Ascending aorta (tissue), 2 donors: ENCODE measurements at regions not wholly inside any gene's neighbourhood (a gene's known extent, or its start where the extent isn't known, plus 50 kb on each side); places are given as distances from the start of the nearest gene placed in this dataset.

Source experiments
- DNase-seq, 2 donors: peaks; one replicate each; pipeline ENCODE4 v3.0.0-alpha.2; 2019; ENCODE audit warnings: low spot score in 2 of 2
- H3K27ac ChIP-seq, 2 donors: fragments of 200-600 bp; sonication (generic); one replicate each; pipeline ENCODE4 v1.5.1; 2016 to 2017; ENCODE audit warnings: mild to moderate bottlenecking in 1 of 2
- H3K27me3 ChIP-seq: fragments of 200-600 bp; sonication (generic); one replicate; pipeline ENCODE4 v1.5.1; 2017
- H3K36me3 ChIP-seq, 2 donors: fragments of 200-600 bp; sonication (generic); one replicate each; pipeline ENCODE4 v1.5.1; 2016
- H3K4me1 ChIP-seq, 2 donors: fragments of 200-600 bp; sonication (generic); one replicate each; pipeline ENCODE4 v1.5.1; 2016 to 2017; ENCODE audit warnings: mild to moderate bottlenecking in 1 of 2
- H3K4me3 ChIP-seq, 2 donors: fragments of 200-600 bp; sonication (generic); one replicate each; pipeline ENCODE4 v1.5.1; 2016 to 2017; ENCODE audit warnings: mild to moderate bottlenecking in 1 of 2
- H3K9me3 ChIP-seq, 2 donors: fragments of 200-600 bp; sonication (generic); one replicate each; pipeline ENCODE4 v1.5.1; 2016
- intact Hi-C: fragments of 100-400 bp; cut with DNase I; formaldehyde crosslinking; loops from one replicate; pipeline ENCODE4 v1.15.1; 2023
- TF ChIP-seq, protein P1 (sequence below), 3 experiments: fragments of 200-600 bp in 2 of 3; fragments of 450-650 bp in 1 of 3; sonication (generic) in 2 of 3; IDR thresholded peaks; one replicate each; pipeline ENCODE4 v1.5.1; 2016 to 2019; ENCODE audit warnings: antibody characterized with exemption in 3 of 3, mild to moderate bottlenecking in 1 of 3, moderate library complexity in 1 of 3

DNA sequence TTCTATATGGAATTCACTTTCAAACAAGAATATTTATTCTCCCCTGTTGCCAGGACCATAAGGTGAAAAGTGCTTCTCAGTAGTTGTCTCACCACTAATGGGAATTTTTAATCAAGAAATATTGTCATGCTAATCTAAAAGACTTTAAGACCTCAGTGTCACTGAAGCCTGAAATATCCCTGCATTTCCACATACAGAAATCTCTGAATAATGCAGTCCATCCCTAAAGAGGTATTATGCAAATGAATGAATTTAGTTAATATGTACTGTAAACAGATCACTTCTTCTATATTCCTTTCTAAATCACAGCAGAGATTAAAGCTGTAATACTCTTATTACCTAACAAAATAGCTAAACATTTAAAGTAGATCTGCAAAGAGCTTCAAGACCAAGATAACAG lies 531.1 kb upstream of the CDH6 start:
- Histone ChIP-seq H3K27ac (no peak overlapping the region), H3K27me3 (no peaks in the 10 kb centered on the region), H3K9me3 (no peaks in the 10 kb centered on the region), H3K4me3 (no peak overlapping the region), H3K36me3 (no peaks in the 10 kb centered on the region), H3K4me1 (no peaks in the 10 kb centered on the region)
- intact Hi-C loops = no loop called here
- no peak for DNase-seq
- TF ChIP-seq, protein P1, sequence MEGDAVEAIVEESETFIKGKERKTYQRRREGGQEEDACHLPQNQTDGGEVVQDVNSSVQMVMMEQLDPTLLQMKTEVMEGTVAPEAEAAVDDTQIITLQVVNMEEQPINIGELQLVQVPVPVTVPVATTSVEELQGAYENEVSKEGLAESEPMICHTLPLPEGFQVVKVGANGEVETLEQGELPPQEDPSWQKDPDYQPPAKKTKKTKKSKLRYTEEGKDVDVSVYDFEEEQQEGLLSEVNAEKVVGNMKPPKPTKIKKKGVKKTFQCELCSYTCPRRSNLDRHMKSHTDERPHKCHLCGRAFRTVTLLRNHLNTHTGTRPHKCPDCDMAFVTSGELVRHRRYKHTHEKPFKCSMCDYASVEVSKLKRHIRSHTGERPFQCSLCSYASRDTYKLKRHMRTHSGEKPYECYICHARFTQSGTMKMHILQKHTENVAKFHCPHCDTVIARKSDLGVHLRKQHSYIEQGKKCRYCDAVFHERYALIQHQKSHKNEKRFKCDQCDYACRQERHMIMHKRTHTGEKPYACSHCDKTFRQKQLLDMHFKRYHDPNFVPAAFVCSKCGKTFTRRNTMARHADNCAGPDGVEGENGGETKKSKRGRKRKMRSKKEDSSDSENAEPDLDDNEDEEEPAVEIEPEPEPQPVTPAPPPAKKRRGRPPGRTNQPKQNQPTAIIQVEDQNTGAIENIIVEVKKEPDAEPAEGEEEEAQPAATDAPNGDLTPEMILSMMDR (IDR thresholded peaks at IDR 0.05) = no peak

GRCh38 chr5:30661730-30662129 lies 531.8 kb upstream of the CDH6 start:
- H3K36me3 ChIP-seq = no peaks in the 10 kb centered on the region
- H3K4me3 ChIP-seq = no peak overlapping the region
- no peaks in the 10 kb centered on the region for H3K9me3 ChIP-seq
- intact Hi-C loops = no loop called here
- DNase-seq = no peak
- no peaks in the 10 kb centered on the region for H3K4me1 ChIP-seq
- H3K27ac ChIP-seq = no peak overlapping the region
- no peaks in the 10 kb centered on the region for H3K27me3 ChIP-seq
- TF ChIP-seq, protein P1 (IDR thresholded peaks at IDR 0.05) = no peak

DNA sequence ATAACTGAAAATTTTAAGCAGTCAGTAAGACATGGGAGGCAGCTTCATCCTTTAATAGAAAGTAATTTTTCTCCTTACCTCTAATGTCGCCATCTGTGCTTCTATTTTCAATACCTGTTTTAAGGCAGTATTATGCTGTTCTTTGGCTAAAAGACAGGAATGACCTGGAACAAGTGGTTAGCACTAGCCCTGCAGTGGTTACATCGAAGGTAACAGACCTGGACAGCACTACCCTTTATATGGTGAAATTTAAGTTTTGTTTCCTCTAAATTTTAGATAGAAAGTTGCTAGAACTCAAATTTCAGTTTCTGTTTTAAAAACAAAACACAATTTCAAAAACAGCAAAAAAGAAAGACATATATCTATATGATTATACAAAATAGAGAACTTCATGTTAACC lies 534.1 kb upstream of the CDH6 start:
- TF ChIP-seq, protein P1 (IDR thresholded peaks at IDR 0.05) = no peak
- Histone ChIP-seq H3K9me3 (no peaks in the 10 kb centered on the region), H3K27ac (no peak overlapping the region), H3K27me3 (no peaks in the 10 kb centered on the region), H3K4me1 (no peaks in the 10 kb centered on the region), H3K36me3 (no peaks in the 10 kb centered on the region), H3K4me3 (no peak overlapping the region)
- no peak for DNase-seq
- intact Hi-C loops = no loop called here

DNA sequence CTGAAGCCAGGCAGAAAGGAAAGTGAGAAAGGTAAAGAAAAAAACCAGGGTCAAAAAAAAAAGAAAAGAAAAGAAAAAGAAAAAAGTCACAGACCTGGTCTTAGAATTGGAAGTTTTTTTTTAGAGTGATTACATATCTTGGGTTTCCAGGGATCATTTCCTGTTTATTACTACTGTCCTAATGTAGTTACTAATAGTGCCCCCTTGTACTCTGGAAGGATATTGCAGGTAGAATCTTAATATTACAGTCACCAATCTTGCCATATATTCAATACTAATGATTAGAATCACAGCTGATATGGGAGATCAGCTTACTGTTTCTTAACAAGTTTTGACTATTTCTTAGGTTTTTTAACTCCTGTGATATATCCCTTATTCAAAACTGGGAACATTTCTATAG lies 543.2 kb upstream of the CDH6 start:
- intact Hi-C loops = no loop called here

GRCh38 chr5:30638899-30639298 lies 554.6 kb upstream of the CDH6 start:
- intact Hi-C loops = no loop called here
- TF ChIP-seq, protein P1 (IDR thresholded peaks at IDR 0.05) = no peak
- Histone ChIP-seq H3K4me1 (no peaks in the 10 kb centered on the region), H3K9me3 (peaks cover 0 to 4% of the 10 kb centered on the region in 2 donors), H3K27ac (no peak overlapping the region), H3K4me3 (no peak overlapping the region), H3K27me3 (no peaks in the 10 kb centered on the region), H3K36me3 (no peaks in the 10 kb centered on the region)
- no peak for DNase-seq

More for the DNA sequence above, 543.2 kb upstream of the CDH6 start:
- Histone ChIP-seq H3K36me3 (no peaks in the 10 kb centered on the region), H3K27me3 (no peaks in the 10 kb centered on the region), H3K4me3 (no peak overlapping the region), H3K4me1 (no peaks in the 10 kb centered on the region), H3K9me3 (no peaks in the 10 kb centered on the region), H3K27ac (no peak overlapping the region)
- DNase-seq = no peak
- TF ChIP-seq, protein P1 (IDR thresholded peaks at IDR 0.05) = no peak

DNA sequence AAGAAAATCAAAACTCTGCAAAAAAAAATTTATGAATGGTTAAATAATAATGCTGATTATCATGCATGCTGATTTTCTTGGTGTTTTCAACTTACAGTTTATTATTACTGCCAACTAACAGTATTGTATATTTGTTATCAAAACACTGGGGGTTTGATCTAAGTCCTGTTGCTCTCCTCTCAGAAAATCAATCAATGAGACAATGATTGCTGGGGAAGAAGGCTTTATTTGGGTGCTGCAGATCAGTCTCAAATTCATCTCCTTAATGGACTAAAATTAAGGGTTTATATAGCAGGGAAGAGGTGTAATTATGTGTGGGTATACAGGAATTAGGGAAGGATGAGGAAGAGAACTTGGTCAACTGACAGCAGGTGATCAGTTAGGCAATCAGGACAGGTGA lies 565.5 kb upstream of the CDH6 start:
- Histone ChIP-seq H3K9me3 (no peaks in the 10 kb centered on the region), H3K27ac (no peak overlapping the region), H3K27me3 (no peaks in the 10 kb centered on the region), H3K4me3 (no peak overlapping the region), H3K36me3 (no peaks in the 10 kb centered on the region), H3K4me1 (no peaks in the 10 kb centered on the region)
- DNase-seq = no peak
- TF ChIP-seq, protein P1 (IDR thresholded peaks at IDR 0.05) = no peak
- intact Hi-C loops = no loop called here
